ENCODE measurements at regions not wholly inside any gene's neighbourhood (a gene's known extent, or its start where the extent isn't known, plus 50 kb on each side); places are given as distances from the start of the nearest gene placed in this dataset.

DNA sequence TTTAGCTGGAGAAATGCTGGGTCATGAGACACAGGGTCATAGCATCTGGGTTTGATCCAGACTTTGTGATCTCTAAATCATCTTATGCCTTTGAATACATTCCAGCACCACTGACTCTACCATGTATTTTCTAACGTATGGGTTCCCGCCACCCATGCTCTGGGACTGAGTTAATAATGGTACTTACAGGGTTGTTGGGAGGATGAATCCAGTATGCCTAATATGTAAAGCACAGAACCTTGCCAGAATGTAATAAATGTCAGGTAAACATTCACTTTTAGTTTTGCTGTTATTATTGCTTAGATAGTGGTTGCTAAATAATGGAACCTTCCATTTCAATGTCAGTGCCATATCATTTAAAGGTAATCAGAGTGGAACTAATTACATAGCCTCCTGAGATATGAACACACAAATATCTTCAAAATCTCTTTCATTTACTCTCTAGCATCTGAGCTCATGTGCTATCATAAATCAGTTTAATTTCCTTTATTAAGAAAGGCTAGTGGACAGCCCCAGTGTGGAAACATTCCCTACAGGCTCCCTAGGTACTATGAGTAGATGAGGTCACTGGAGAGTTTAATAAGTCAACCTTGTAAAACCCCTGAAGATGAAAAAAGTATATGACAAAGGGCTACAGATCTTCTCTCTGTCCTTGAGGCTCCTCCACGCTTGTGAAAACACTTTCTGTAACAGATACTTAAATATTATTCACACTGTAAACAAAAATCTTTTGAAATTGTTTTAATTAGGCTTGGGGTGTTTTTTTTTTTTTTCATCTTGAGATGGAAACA is 226.6 kb downstream of the ALDH8A1 start:
- Mint-ChIP-seq H3K4me1 (no peaks in the 10 kb centered on the region), H3K4me3 (no peak overlapping the region), H3K9me3 (no peaks in the 10 kb centered on the region), H3K36me3 (no peaks in the 10 kb centered on the region), H3K27ac (no peak overlapping the region), H3K27me3 (peaks cover 12% of the 10 kb centered on the region)
- no peak for ATAC-seq

GRCh38 chr6:134722200-134722870 is 227.6 kb downstream of the ALDH8A1 start:
- Mint-ChIP-seq H3K9me3 (no peaks in the 10 kb centered on the region), H3K27ac (no peak overlapping the region), H3K27me3 (peaks cover 12% of the 10 kb centered on the region), H3K36me3 (no peaks in the 10 kb centered on the region), H3K4me1 (no peaks in the 10 kb centered on the region), H3K4me3 (no peak overlapping the region)
- ATAC-seq, result no peak

GRCh38 chr6:134721060-134721405 is 228.9 kb downstream of the ALDH8A1 start:
- H3K27me3 Mint-ChIP-seq, result peaks cover 2% of the 10 kb centered on the region
- H3K4me3 Mint-ChIP-seq, result no peak overlapping the region
- no peaks in the 10 kb centered on the region for H3K4me1 Mint-ChIP-seq
- no peaks in the 10 kb centered on the region for H3K9me3 Mint-ChIP-seq
- H3K36me3 Mint-ChIP-seq, result no peaks in the 10 kb centered on the region
- no peak overlapping the region for H3K27ac Mint-ChIP-seq
- ATAC-seq, result no peak

DNA sequence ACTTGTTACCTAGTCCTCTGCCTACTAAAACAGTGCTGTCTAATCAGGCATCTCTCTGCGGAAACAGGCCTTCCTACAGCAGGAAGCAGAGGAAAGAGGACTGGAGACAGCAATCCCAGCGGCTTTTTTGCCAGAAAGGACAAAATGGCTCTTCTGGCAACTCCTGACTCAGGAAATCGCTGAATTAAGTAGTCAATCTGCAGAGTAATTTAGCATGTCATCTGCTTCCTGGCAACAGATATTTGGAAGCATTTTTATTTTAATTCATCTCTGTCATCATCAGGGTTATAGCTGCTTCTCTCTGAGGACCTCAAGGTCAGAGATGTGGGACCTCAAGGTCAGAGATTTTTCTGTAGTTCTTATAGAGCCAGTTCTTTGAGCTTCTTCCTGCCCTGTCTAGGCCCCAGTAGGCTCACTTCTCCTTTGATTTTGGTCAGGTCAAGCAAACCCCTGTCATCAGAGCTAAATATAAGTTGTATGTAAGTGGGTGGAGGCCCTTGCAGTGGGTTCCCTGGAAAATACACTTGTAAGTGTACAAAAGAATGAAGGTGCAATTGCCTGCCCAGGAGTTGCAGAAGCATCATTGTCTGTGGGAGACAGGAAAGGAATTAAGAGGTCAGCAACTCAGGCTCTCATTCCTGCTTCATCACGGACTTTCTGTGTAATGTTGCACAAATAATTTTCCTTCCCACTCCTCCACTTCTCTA is 229.4 kb downstream of the ALDH8A1 start:
- ATAC-seq, result peak; percentile 43
- H3K4me3 Mint-ChIP-seq, result no peak overlapping the region
- H3K4me1 Mint-ChIP-seq, result no peaks in the 10 kb centered on the region
- H3K36me3 Mint-ChIP-seq, result no peaks in the 10 kb centered on the region
- no peak overlapping the region for H3K27ac Mint-ChIP-seq
- H3K27me3 Mint-ChIP-seq, result no peaks in the 10 kb centered on the region
- no peaks in the 10 kb centered on the region for H3K9me3 Mint-ChIP-seq

DNA sequence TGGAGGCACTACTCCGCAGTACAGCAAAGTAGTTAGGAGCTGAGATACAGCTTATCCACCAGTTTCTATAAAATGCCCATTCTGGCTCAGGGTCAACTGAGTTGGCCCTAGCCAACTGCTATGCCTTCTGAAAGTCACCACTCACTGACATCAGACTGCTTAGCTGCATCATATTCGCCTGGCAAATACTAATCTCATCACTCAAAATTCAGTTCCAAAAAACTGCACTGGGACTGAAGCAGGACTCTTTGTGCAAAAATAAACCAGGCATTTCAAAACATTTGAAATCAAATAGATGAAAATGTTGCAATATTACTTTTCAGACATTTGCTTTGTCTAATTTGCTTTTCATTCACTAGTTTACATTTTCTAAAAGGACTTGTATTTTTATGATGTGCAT is 230.0 kb downstream of the ALDH8A1 start:
- no peaks in the 10 kb centered on the region for H3K4me1 Mint-ChIP-seq
- ATAC-seq, result no peak
- no peak overlapping the region for H3K4me3 Mint-ChIP-seq
- no peaks in the 10 kb centered on the region for H3K36me3 Mint-ChIP-seq
- no peaks in the 10 kb centered on the region for H3K27me3 Mint-ChIP-seq
- H3K9me3 Mint-ChIP-seq, result no peaks in the 10 kb centered on the region
- H3K27ac Mint-ChIP-seq, result no peak overlapping the region

- ATAC-seq, result no peak
- H3K4me1 Mint-ChIP-seq, result no peaks in the 10 kb centered on the region
- no peak overlapping the region for H3K4me3 Mint-ChIP-seq
- no peak overlapping the region for H3K27ac Mint-ChIP-seq
- no peaks in the 10 kb centered on the region for H3K36me3 Mint-ChIP-seq
- H3K9me3 Mint-ChIP-seq, result no peaks in the 10 kb centered on the region
- H3K27me3 Mint-ChIP-seq, result peaks cover 5% of the 10 kb centered on the region
These were observed 230.6 kb downstream of the ALDH8A1 start for GRCh38 chr6:134719286-134719685.

- H3K4me3 Mint-ChIP-seq, result no peak overlapping the region
- no peak overlapping the region for H3K27ac Mint-ChIP-seq
- no peaks in the 10 kb centered on the region for H3K36me3 Mint-ChIP-seq
- H3K4me1 Mint-ChIP-seq, result no peaks in the 10 kb centered on the region
- H3K9me3 Mint-ChIP-seq, result no peaks in the 10 kb centered on the region
- H3K27me3 Mint-ChIP-seq, result peaks cover 20% of the 10 kb centered on the region
- ATAC-seq, result no peak
These were observed 235.2 kb downstream of the ALDH8A1 start for GRCh38 chr6:134714679-134715078.

- Mint-ChIP-seq H3K9me3 (no peaks in the 10 kb centered on the region), H3K27me3 (peaks cover 20% of the 10 kb centered on the region), H3K4me3 (no peak overlapping the region), H3K27ac (no peak overlapping the region), H3K36me3 (no peaks in the 10 kb centered on the region), H3K4me1 (no peaks in the 10 kb centered on the region)
- no peak for ATAC-seq
These were observed 235.8 kb downstream of the ALDH8A1 start for GRCh38 chr6:134714113-134714512.

DNA sequence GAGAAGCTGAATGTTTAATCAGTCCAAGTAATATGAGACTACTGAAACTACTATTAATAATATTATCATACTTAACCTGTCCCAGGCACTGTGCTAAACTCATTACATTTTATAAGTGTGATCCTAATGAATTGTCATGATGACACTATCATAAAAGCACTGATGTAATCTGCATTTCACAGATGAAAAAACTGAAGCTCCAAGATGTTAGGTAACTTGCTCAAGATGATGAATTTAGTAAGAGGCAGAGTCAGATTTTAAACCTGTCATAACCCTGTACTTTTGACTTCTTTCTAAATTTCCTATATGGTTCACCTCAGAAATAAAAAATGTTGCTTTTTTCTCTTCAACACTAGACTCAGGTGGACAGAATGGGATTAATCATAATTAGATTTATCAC is 237.6 kb downstream of the ALDH8A1 start:
- no peak for ATAC-seq
- Mint-ChIP-seq H3K27ac (no peak overlapping the region), H3K4me3 (no peak overlapping the region), H3K36me3 (no peaks in the 10 kb centered on the region), H3K4me1 (no peaks in the 10 kb centered on the region), H3K9me3 (no peaks in the 10 kb centered on the region), H3K27me3 (peaks cover 23% of the 10 kb centered on the region)

GRCh38 chr6:134708079-134708478 is 241.8 kb downstream of the ALDH8A1 start:
- H3K27me3 Mint-ChIP-seq, result peaks cover 34% of the 10 kb centered on the region
- ATAC-seq, result no peak
- no peak overlapping the region for H3K4me3 Mint-ChIP-seq
- H3K4me1 Mint-ChIP-seq, result no peaks in the 10 kb centered on the region
- no peak overlapping the region for H3K27ac Mint-ChIP-seq
- no peaks in the 10 kb centered on the region for H3K36me3 Mint-ChIP-seq
- H3K9me3 Mint-ChIP-seq, result no peaks in the 10 kb centered on the region

- no peaks in the 10 kb centered on the region for H3K36me3 Mint-ChIP-seq
- no peak overlapping the region for H3K27ac Mint-ChIP-seq
- peaks cover 34% of the 10 kb centered on the region for H3K27me3 Mint-ChIP-seq
- ATAC-seq, result no peak
- H3K4me1 Mint-ChIP-seq, result no peaks in the 10 kb centered on the region
- no peaks in the 10 kb centered on the region for H3K9me3 Mint-ChIP-seq
- H3K4me3 Mint-ChIP-seq, result no peak overlapping the region
These were observed 242.4 kb downstream of the ALDH8A1 start for GRCh38 chr6:134707342-134708031.

GRCh38 chr6:134706806-134707205 is 243.1 kb downstream of the ALDH8A1 start:
- H3K4me3 Mint-ChIP-seq, result no peak overlapping the region
- ATAC-seq, result no peak
- no peaks in the 10 kb centered on the region for H3K36me3 Mint-ChIP-seq

DNA sequence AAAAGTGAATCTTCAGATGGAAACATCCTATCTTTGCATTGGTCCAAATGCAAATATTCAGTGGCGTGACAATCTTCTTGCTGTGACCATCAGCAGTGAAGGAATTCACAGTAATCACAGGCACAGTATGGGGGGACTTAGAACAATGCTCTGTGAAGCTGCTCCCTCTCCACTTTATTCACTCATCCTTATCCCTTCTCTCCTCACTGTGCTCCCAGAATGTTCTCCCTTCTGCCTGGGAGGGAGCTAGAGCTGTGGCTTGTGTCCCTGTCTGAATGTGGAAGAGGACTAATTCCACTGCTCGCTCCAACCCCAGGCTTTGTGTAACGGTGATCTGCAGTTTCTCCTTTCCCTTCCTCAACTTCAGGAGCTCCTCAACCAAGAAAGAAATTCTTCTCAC is 243.7 kb downstream of the ALDH8A1 start:
- Mint-ChIP-seq H3K4me3 (no peak overlapping the region), H3K4me1 (no peaks in the 10 kb centered on the region), H3K9me3 (no peaks in the 10 kb centered on the region), H3K36me3 (no peaks in the 10 kb centered on the region), H3K27ac (no peak overlapping the region), H3K27me3 (peaks cover 34% of the 10 kb centered on the region)
- no peak for ATAC-seq

More at GRCh38 chr6:134706806-134707205, 243.1 kb downstream of the ALDH8A1 start:
- no peak overlapping the region for H3K27ac Mint-ChIP-seq
- H3K27me3 Mint-ChIP-seq, result peaks cover 34% of the 10 kb centered on the region
- no peaks in the 10 kb centered on the region for H3K9me3 Mint-ChIP-seq
- no peaks in the 10 kb centered on the region for H3K4me1 Mint-ChIP-seq

DNA sequence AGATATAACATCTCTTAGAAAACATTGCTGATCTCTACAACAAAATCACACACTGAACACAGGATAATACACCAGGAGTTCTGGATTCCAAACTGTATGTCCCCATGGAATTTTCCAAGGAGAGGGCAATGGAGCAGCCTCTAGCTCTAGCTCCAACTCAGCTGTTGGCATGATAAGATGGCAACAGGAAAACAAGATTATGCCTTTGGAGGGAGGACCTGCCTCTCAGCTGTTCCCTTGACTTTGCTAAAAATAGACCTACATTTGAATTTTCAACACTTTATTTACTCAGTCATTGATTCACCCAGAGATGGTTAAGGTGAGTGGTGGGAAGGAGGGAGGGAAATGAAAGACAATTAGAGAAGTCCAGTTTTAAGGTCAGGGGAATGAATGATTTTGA is 246.7 kb downstream of the ALDH8A1 start:
- H3K9me3 Mint-ChIP-seq, result no peaks in the 10 kb centered on the region
- no peaks in the 10 kb centered on the region for H3K36me3 Mint-ChIP-seq
- H3K27me3 Mint-ChIP-seq, result peaks cover 35% of the 10 kb centered on the region
- no peak for ATAC-seq
- H3K4me3 Mint-ChIP-seq, result no peak overlapping the region
- H3K4me1 Mint-ChIP-seq, result no peaks in the 10 kb centered on the region
- no peak overlapping the region for H3K27ac Mint-ChIP-seq

DNA sequence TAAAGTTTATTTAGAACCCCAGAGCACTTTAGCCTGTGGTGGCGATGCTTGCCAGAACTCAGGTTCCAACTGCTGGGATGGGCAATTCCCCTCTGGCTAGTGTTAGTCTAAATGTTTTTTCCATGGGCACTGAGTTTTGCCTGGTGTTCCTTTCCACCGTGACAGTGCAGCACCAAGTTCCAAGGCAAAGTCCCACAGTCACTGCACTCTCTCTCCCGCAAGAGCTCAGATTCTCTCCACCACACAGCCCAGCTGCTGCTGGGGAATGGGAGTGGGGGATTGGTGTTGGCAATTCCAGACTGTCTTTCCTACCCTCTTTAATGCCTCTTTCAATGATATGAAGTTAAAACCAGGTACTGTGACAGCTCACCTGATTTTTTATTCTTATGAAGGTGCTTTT is 247.6 kb downstream of the ALDH8A1 start:
- Mint-ChIP-seq H3K27ac (no peak overlapping the region), H3K4me1 (no peaks in the 10 kb centered on the region), H3K4me3 (no peak overlapping the region), H3K36me3 (no peaks in the 10 kb centered on the region), H3K27me3 (peaks cover 41% of the 10 kb centered on the region), H3K9me3 (no peaks in the 10 kb centered on the region)
- ATAC-seq, result no peak

Measured in stimulated activated memory B cell treated with anti-CD40 and anti-IgM and Interleukin-4, amounts not matched to agents 10 μg/mL and 1 μg/mL and 100 μg/mL, for 72 hours (primary cell).